Fibroblast of skin of abdomen (primary cell): ENCODE measurements at regions not wholly inside any gene's neighbourhood (a gene's known extent, or its start where the extent isn't known, plus 50 kb on each side); places are given as distances from the start of the nearest gene placed in this dataset.

ENCODE experiments used
- DNase-seq: peaks from one replicate; pipeline ENCODE4 v3.0.0-alpha.2; 2013

DNA sequence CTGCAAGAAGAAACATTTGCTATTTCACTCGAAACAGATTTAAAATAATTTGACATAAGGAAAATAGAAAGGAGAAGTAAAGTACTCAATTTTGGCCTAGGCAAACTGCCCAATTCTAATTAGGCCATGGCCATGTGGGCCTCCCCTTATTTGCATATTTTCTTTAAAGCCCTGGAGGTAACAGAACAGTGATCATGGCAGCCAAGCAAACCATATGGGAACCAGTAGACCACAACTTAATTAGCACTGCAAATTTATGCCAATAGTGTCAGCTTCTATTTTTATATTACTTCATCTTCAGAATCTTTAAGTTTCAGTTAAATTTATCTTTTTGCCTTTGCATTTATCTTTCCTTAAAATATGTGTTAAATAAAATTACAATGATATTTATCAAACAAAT is 63.3 kb upstream of the THSD7A start:
- no peak for DNase-seq

DNA sequence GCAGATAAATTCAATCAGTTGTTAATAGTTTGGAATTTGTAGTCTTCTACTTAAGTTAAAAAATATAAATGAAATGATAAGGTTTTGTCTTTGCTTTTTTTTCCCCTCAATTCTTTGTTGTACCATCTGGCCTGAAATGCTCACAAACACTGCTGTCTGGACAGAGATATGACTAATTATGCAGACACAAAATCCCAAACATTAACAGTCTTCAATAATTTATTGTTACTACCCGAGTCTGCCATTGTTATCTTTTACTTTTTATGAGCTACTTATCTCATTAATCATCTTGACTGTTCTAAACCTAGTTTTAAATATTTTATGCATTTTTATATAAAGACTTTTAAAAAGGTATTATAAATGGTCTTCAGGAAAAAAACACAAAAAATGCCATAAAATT is 64.7 kb upstream of the THSD7A start:
- DNase-seq, result peak; percentile 1

DNA sequence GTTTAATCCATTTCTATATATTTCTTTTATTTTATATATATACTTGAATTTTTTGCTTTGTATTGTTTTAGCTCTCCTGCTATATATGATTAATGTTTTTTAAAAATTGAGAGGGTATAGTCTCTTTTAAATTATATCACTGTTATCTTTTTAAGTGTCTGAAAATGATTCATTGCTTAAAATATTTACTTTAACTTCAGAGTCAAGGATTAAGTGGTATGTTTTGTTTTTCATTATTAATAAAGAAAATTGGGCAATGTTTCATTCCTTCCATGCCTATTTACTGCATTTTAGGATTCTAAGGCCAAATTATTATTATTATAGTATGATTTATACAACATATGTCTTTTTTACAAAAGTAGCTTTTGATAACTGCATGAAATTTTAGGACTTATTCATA is 67.2 kb upstream of the THSD7A start:
- no peak for DNase-seq

DNA sequence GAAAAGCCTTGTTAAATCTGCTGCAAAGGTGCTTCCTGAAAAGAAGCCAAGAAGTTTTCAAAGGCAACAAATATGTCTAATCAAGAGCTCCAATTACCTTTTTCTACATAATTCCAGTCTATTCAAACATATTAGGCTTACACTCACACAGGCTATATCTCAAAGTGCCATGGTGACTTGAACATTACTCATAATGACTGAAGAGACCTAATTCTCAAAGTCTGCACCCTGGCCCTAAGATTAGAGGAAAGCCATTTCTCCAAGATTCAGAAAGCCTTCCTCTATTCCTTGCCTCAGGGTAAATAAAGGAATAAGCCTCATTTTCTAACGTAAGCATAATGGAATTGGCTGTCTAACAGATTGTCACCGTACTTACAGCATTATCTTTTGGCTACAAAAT is 78.3 kb upstream of the THSD7A start:
- DNase-seq, result no peak

DNA sequence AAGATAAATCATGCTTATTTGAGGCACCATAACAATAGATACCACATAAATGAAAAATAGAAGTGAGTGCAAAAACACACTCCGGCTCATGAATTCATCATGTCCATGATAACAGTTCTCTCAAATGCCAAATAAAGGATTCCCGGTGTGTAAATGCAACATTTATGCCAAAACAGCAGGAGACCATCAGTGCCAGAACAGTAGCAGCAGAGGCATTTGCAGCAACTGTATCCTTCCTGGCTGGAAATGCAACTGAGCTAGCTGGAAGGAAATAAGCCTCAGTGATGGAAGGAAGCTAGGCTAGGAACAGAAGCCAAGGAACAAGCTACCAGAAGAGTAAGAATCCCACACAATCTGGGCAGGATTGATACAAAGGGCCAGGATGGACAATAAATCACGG is 79.9 kb upstream of the THSD7A start:
- DNase-seq, result no peak

DNA sequence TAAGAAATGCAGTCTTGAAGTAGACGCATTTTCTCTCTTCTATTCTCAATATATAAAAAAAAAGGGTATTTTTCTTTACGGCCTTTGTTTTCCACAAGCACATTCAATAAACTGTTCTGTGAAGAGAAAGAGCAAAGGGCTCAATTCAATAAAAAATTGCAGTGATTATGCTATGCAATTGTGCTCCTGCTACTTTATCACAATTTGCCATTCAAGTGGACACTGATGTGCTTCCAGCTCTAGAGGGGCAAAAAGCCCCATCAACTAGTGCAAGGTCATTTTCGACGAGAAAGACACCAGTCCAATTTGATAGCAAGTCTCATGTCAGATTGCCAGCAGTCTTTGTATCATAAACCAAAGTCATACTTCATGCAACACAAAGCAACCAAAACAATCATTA is 82.6 kb upstream of the THSD7A start:
- no peak for DNase-seq

DNA sequence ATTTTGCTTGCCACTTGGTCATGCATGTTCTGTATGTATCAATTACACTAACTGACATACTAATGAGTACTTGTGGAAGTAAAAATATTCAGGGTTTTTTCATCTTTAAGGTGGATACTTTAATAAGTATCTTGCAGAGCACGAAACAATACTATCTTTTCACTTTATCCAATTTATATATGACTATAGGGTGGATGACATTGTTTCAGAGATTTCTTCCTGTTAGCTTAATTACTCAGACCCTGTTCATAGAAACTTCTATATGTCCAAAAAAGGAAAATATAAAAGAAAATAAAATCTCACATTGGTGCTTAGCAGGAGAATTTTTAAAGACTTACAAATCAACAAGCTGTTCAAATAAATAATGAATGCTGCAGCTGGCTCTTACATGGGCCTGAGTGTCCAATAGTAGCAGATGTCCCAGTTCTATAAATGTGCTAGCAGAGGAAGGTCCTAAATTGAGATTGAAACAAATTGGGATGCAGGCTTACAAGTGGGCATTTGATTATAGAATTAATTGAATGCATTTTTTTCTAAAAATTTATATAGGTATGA is 91.5 kb upstream of the THSD7A start:
- no peak for DNase-seq

DNA sequence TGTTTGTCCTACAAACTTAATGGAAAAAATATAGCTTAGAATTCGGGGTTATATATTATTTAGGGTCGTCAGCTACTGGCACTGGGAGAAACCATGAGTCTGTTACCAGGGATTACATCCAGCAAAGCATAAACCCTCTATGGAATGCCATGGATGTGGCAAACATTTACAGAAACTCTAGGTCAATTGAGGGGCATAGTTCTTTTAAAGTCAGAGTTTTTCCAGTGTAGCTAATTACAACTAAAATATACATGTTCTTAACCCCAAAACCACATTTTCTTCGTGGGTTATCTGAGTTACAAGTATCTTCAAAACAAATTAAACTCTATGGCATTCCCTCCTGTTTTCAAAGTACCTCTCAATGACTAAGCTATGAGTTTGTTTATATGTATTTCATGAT is 99.3 kb upstream of the THSD7A start:
- no peak for DNase-seq

DNA sequence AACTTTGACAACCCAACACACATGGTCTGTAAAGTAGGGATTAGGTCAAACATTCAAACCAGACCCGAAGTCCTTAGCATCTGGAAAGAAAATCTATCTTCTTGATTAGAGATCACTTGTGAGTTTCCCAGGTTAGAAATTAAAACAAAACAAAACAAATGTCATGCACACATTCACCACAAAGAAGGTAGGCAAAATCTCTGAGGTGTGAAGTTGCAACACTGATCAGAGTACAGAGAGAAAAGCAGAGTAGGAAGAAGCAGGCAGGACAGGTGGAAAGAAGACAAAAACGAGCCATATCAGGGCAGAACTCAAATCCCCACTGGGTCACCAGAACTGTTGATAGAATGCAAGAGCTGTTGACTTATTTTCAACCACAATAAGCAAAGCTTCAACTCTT is 102.8 kb upstream of the THSD7A start:
- no peak for DNase-seq

DNA sequence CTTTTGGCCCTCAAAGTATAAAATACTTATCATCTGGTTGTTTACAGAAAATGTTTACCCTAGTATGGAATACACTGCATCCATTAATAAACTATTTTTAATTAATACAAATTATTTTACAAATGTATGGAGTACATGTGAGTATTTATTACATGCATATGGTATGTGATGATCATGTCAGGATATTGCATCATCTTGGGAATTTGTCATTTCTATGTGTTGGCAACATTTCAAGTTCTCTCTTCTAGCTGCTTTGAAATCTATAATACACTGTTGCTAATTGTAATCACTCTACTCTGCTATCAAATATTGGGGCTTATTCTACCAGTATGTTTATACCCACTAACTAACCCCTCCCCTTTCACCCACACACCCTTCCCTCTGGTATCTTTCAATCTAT is 103.9 kb upstream of the THSD7A start:
- DNase-seq, result peak; percentile 43

DNA sequence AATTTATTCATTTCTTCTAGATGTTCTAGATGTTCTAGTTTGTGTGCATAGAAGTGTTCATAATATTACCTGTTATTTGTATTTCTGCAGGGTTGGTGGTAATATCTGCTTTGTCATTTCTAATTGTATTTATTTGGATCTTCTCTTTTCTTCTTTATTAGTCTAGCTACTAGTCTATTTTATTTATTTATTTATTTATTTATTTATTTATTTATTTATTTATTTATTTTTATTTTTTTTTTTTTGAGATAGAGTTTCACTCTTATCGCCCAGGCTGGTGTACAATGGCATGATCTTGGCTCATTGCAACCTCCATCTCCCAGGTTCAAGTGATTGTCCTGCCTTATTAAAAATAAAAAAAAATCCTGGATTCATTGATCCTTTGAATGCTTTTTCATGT is 114.8 kb upstream of the THSD7A start:
- no peak for DNase-seq

DNA sequence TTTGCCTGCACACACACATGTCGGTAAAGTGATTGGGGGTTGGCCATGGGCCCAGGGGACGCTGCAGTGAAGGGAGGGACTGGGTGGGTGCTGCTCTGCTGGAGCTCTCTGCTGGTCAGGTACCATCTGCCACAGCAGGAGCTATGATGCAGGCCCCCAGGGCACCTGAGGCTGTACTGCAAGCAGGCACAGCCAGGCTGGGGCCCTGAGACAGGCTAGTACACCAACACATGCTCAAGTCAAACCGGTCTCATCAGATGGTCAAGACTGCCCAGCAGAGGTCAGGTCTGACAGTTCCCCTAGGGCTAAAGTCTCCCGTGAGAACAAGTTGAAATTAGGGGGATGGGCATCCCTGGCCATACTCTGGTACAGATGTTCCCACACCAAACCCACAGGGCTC is 118.3 kb upstream of the THSD7A start:
- DNase-seq, result no peak

DNA sequence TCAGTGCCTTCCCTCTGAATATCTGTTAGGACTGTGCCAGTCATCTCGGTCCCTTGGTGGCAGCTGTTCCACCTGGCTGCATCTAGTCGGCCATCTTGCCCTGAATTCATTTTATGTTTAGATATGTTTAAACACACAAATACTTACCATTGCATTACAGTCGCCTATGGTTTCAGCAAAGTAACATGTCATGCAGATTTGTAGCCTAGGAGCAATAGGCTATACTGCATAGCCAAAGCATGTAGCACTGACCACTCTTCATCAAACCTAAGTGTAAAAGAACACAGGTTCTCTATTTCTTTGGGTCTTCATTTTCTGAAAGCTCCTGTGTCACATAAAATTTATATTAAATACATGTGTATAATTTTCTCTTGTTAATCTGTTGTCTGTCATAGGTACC is 118.9 kb upstream of the THSD7A start:
- DNase-seq, result no peak

DNA sequence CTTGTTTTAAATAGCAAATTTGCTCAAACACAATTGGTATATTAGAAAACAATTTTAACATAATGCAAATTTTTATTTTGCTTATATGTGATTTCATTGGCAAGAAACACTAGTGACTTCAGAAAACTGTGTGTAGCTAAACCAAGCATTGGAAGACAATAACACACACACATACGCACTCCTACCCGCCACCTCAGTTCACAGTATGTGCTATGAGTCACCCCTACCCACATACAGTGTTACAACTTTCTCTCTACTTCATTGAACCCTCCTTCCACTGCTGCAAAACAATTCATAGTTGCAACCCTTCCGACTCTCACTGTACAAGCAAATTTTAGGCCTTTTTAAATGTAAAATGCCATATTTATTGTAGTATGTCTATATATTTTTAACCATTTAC is 119.9 kb upstream of the THSD7A start:
- no peak for DNase-seq

DNA sequence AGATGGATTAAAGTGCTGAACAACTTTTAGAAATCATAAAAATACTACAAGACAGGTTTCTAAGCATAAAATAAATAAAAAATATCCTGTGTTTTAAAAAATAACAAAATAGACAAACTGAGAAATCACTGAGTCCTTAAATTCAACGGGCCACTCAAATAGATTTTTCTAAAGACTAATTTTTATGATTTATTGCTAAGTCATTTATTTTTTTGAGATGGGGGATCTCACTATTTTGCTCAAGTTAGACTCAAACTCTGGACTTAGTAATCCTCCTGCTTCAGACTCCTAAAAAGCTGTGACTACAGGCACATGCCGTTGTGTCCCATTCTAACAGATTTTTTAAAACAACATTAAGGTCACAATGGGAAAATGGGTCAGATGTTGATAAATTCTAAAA is 121.0 kb upstream of the THSD7A start:
- no peak for DNase-seq

DNA sequence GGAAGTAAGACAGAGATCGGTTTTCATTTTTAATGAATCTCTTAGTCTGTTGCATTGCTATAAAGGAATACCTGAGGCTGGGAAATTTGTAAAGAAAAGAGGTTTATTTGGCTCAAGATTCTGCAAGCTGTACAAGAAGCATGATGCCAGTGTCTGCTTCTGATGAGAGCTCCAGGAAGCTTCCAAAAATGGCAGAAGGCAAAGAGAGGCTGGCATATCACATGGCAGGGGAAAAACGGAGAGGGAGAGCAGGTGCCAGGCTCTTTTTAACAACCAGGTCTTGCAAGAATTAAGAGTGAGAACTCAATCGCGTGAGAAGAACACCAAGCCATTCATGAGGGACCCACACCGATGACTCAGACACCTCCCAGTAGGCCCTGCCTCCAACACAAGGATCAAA is 125.0 kb upstream of the THSD7A start:
- no peak for DNase-seq

DNA sequence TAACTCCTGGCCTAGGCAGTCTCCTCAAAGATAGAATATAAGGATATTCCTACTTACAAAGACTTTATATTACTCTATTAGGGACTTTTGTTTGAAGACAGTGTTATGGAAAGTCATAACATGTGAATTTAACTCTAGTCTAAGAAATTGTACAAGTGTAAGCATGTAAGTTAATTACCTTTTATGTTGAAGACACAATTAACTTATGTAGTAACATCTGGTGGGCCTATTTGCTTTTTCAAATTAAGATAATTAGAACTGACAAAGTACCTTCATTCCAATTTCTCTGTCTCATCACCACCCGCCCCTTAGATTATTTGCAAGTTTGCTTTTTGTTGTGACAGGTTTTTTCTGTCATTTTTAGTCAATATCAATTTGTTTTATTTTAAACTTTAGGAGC is 126.0 kb upstream of the THSD7A start:
- no peak for DNase-seq

DNA sequence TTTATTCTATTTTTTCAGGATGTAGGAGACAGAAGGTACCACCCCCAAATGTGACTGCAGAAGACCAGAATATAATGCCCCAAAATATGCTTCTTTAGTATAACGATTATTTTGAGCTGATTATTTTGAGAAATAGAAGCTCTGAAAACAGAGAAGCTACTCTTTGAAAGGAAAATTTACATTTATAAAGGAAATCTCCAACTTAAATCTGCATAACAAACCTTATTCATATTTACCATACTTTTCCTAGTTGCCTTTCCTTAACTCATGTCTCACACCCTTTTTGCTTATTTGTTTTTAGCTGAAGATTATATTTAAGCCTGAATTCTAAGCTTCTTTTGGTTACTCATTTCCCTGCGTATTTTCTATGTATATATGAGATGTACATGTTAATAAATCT is 127.1 kb upstream of the THSD7A start:
- DNase-seq, result no peak

DNA sequence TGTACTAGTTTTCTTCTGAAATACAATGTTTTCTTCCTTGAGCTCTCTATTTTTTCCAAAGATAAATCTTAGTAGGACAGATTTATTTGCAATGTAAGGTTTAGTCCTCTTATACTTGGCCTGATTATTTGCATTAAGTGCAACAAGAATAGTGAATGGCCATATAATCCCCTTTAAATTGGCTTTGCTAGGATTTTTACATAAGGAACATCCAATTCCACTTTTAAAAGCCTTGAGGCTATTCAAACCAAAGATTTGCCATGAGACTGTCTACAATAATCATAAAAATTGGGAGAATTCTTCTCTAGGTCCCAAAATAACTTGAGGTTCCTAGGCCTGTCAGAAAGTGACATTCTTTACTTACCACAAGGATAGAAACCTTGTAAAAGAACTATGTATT is 128.6 kb upstream of the THSD7A start:
- no peak for DNase-seq

DNA sequence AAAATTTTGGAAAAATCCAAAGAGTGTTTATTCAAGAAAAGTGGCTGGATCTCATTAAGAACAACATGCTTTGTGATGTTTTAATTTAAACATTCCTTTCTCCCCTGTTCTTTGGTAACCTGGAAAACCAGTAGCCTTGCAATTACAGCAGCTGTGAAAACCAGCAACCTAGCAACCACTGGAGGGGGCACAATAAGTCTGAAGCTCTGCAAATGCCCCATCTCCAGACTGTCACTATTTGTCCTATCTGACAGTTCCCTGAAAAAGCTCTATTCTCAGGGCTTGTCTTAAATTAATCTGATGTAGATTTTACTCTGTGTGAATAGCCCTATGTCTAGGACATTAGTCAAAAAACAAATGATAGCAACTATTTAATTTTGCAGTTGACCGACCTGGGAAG is 137.6 kb upstream of the THSD7A start:
- DNase-seq, result no peak

DNA sequence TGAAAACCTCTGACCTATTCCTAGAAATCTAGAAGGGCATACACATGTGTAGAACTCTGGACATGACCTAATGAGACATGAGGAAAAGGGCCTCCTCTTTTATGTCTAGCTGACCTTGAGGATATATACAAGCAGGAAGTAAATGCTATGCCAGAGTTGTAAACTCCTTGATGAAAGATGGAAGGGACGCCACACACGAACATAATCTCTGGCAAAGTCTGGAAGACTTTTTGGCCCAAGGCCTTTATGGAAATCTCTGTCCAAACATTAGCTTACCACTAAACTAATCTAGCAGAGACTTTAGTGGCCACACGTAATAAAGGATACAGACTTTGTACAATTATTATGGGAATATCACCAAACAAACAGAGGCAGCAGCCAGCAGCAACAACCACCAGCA is 138.1 kb upstream of the THSD7A start:
- DNase-seq, result no peak

DNA sequence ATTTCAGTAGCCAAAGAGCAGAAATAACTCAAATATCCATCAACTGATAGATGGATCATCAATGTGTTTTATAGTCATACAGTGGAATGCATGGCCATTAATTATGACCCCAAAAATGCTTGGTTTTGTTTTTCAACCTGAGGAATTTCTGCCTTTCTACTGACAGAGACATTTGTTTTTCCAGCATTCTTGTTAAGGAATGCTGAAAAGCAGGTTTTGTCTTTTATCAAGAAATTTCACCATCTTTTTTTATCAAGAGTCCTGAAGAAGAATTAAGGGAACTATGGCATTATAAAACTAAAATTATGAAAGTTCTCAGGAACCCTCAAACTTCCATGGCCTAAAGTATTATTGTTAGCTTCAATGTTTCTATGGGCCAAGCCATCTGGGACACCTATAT is 153.4 kb upstream of the THSD7A start:
- DNase-seq, result peak; percentile 4

DNA sequence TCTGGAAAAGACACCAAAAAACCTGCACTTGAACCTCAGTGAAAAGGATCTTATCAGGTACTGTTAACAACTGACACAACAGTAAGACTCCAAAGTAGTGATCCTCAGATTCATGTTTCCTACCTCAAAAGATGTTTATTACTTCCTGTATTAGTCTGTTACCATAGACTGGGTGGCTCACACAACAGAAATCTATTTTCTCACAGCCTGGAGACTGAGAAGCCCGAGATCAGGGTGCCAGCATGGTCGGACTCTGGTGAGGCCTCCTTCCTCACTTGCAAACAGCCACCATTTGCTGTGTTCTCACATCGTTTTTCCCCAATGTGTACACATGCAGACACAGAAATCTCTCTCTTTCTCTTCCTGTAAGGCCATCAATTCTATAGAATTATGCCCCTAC is 154.0 kb upstream of the THSD7A start:
- DNase-seq, result no peak

DNA sequence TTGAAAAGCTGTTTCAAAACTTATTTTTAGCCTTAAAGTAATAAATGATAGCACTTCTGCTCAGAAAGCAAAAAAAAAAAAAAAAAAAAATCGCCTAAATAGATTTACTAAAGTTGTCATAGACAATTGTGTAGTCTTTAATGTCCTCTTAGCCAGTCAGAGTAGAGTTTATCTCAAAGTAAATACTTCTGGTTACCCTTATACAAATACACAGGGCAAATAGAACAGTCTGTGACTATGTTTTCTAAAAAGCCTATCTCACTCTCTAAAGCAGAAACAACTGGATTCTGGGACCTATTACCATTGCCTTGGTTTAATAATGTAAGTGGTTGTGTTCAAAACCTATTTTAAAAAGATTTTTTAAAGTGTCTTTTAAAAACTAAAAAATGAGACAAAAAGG is 156.2 kb upstream of the THSD7A start:
- no peak for DNase-seq

DNA sequence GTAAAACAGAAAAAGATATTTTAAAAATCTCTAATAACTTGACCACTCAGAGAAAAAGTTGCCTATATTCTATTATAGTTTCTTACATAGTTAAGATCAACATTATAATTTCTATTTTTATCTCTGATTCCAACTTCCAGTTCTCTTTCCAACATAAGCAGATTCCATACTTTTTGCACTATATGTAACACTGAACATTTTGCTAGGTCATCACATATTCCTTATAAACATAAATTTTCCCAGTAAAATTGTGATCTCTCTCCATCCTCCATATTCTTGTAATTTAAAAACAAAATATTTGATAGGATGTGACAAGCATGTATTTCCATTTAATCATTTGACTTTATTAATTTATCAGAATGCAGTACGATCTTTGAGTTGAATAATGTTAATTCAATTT is 170.4 kb upstream of the THSD7A start:
- DNase-seq, result no peak

DNA sequence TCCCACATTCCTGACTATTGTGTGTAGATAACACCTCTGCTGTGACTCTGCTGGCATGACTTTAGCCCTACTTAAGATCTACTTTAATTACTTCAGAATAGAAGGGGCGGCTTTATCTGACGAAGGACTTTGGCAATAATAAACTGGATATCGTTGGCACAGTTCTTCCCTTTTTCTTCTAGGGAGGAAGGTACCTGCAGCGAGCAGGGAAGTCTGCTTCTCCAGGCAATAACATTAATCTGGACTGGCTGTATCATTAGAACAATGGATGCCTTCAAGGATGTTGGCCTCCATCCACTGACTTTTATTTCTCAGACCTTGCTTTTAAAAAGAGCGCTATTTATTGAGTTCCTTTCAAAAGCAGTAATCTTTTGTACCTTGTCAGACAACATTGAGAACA is 172.6 kb upstream of the THSD7A start:
- no peak for DNase-seq
